CD4-positive, alpha-beta T cell (primary cell): ENCODE measurements at regions not wholly inside any gene's neighbourhood (a gene's known extent, or its start where the extent isn't known, plus 50 kb on each side); places are given as distances from the start of the nearest gene placed in this dataset.

ENCODE experiments used
- ATAC-seq: fragments of 200-7000 bp; cut with Tn5 transposase; one replicate; pipeline ENCODE4 v1.10.0; 2022; ENCODE audit warnings: mild to moderate bottlenecking; ENCODE audit not compliant: poor library complexity
- CTCF ChIA-PET: fragments of 350-600 bp; sonication (Branson Sonifier 250); formaldehyde crosslinking; loops from one replicate; lab custom pipeline; 2021; ENCODE audit warnings: antibody characterized with exemption, inconsistent platforms; lab: Charles Lee
- POLR2A ChIA-PET: fragments of 350-600 bp; sonication (Branson Sonifier 250); formaldehyde crosslinking; loops from one replicate; lab custom pipeline; 2021; ENCODE audit warnings: antibody characterized with exemption, inconsistent platforms; lab: Charles Lee
- DNase-seq, 14 experiments: peaks; one replicate each; pipeline ENCODE4 v3.0.0-alpha.2; 2013 to 2020; ENCODE audit warnings: mixed read lengths in 2 of 14
- H3K27ac ChIP-seq, 2 donors: one replicate each; pipeline versions ENCODE4 v1.5.1 to v1.7.0; 2013; ENCODE audit warnings: low read length in 2 of 2, low read depth in 1 of 2, mild to moderate bottlenecking in 1 of 2
- H3K27me3 ChIP-seq, 2 experiments: 1 replicate in 1 of 2; 2 replicates in 1 of 2; pipeline versions ENCODE4 v1.6.1 to v1.7.0; 2013; ENCODE audit warnings: low read length in 2 of 2, control low read depth in 1 of 2, mild to moderate bottlenecking in 1 of 2, moderate library complexity in 1 of 2; ENCODE audit not compliant: insufficient read depth in 2 of 2, control insufficient read depth in 1 of 2
- H3K36me3 ChIP-seq: one replicate; pipeline ENCODE4 v1.6.1; 2013; ENCODE audit warnings: low read length, control low read depth; ENCODE audit not compliant: insufficient read depth
- H3K4me1 ChIP-seq: one replicate; pipeline ENCODE4 v1.6.1; 2013; ENCODE audit warnings: low read length, control low read depth; ENCODE audit not compliant: insufficient read depth
- H3K4me3 ChIP-seq: one replicate; pipeline ENCODE4 v1.5.1; 2013; ENCODE audit warnings: mild to moderate bottlenecking, low read length, moderate library complexity
- H3K9me3 ChIP-seq, 2 experiments: 1 replicate in 1 of 2; 2 replicates in 1 of 2; pipeline versions ENCODE4 v1.6.1 to v1.7.0; 2013; ENCODE audit warnings: low read length in 2 of 2, mild to moderate bottlenecking in 2 of 2, control low read depth in 1 of 2, moderate library complexity in 1 of 2; ENCODE audit not compliant: control insufficient read depth in 1 of 2, insufficient read depth in 1 of 2
- H3K27ac Mint-ChIP-seq: one replicate; pipeline ENCODE4 v1.8.0; 2020; ENCODE audit warnings: mixed read lengths
- H3K27me3 Mint-ChIP-seq: one replicate; pipeline ENCODE4 v1.8.0; 2021; ENCODE audit warnings: mixed read lengths
- H3K36me3 Mint-ChIP-seq: one replicate; pipeline ENCODE4 v1.8.0; 2021; ENCODE audit warnings: low read depth, mixed read lengths
- H3K4me1 Mint-ChIP-seq: one replicate; pipeline ENCODE4 v1.8.0; 2021; ENCODE audit warnings: low read depth, mixed read lengths
- H3K4me3 Mint-ChIP-seq: one replicate; pipeline ENCODE4 v1.8.0; 2020; ENCODE audit warnings: mild to moderate bottlenecking, mixed read lengths
- H3K9me3 Mint-ChIP-seq: one replicate; pipeline ENCODE4 v1.8.0; 2020; ENCODE audit warnings: mixed read lengths
- CTCF ChIP-seq: fragments of 200-600 bp; IDR thresholded peaks from one replicate; pipeline ENCODE4 v1.8.0; 2022; ENCODE audit warnings: antibody characterized with exemption, mild to moderate bottlenecking
- intact Hi-C, 2 experiments: fragments of 100-400 bp; cut with DNase I in 1 of 2; cut with micrococcal nuclease in 1 of 2; formaldehyde crosslinking; loops; one replicate each; pipeline versions ENCODE4 v1.15.1 to v1.9.0; 2023 to 2025; cut with DNase I, micrococcal nuclease

GRCh38 chrX:114252186-114252585 is 331.7 kb upstream of the HTR2C start:
- no peaks in the 10 kb centered on the region for H3K4me1 Mint-ChIP-seq
- POLR2A ChIA-PET, result no interaction called here
- H3K4me1 ChIP-seq, result no peaks in the 10 kb centered on the region

DNA sequence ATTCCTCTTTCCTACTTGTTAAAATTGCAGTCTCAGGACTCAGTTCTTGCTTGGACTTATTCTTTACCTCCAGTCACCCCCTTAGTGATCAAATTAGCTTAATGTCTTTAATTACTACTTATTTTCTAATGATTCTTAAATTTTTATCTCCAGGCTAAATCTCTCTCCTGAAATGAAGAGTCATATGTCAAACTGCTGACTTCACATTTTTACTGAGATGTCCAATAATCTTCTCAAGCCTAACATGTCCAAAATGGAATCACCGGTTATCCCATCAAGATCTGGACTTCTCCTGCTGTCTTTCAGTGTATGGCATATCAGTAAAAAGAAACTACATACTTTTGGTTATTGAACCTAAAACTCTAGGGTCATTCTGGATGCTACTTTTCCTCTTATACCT is 332.3 kb upstream of the HTR2C start:
- H3K9me3 ChIP-seq, result no peaks in the 10 kb centered on the region
- intact Hi-C loops, result no loop called here
- Mint-ChIP-seq H3K4me3 (no peak overlapping the region), H3K9me3 (no peaks in the 10 kb centered on the region), H3K4me1 (no peaks in the 10 kb centered on the region), H3K36me3 (no peaks in the 10 kb centered on the region), H3K27ac (no peak overlapping the region), H3K27me3 (no peaks in the 10 kb centered on the region)
- DNase-seq, result no peak
- ChIA-PET POLR2A (no interaction called here), CTCF (no interaction called here)
- no peaks in the 10 kb centered on the region for H3K27me3 ChIP-seq
- ATAC-seq, result no peak
- no peak overlapping the region for H3K27ac ChIP-seq
- TF ChIP-seq CTCF, result no peak
- no peak overlapping the region for H3K4me3 ChIP-seq
- H3K36me3 ChIP-seq, result no peaks in the 10 kb centered on the region
- H3K4me1 ChIP-seq, result no peaks in the 10 kb centered on the region

More at GRCh38 chrX:114252186-114252585, 331.7 kb upstream of the HTR2C start:
- Histone ChIP-seq H3K4me3 (no peak overlapping the region), H3K27me3 (no peaks in the 10 kb centered on the region), H3K27ac (no peak overlapping the region), H3K9me3 (no peaks in the 10 kb centered on the region), H3K36me3 (no peaks in the 10 kb centered on the region)
- CTCF ChIA-PET, result no interaction called here
- ATAC-seq (no peak), DNase-seq (no peak)
- Mint-ChIP-seq H3K9me3 (no peaks in the 10 kb centered on the region), H3K27ac (no peak overlapping the region), H3K36me3 (no peaks in the 10 kb centered on the region), H3K27me3 (no peaks in the 10 kb centered on the region), H3K4me3 (no peak overlapping the region)
- no peak for TF ChIP-seq CTCF
- intact Hi-C loops, result no loop called here

DNA sequence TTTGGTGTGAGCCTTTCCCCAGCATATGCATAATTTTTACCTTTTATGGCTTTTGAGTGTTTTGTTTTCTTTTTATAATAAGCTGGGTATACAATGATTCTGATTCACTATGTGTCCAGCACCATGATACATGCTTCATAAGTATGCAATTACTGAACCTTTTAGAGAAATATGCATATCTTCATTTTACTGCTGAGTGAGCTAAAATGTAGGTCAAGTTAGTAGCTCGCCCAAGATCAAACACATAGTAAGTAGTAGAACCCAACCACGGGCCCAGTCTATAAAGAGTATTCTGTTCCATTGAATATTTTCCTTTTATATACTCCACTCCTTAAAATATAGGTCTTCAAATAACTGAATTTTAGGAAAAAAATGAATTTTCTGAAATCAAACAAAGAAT is 362.4 kb upstream of the HTR2C start:
- Mint-ChIP-seq H3K27me3 (no peaks in the 10 kb centered on the region), H3K4me3 (no peak overlapping the region), H3K27ac (no peak overlapping the region), H3K36me3 (no peaks in the 10 kb centered on the region), H3K9me3 (peaks cover 5% of the 10 kb centered on the region), H3K4me1 (no peaks in the 10 kb centered on the region)
- Histone ChIP-seq H3K4me1 (no peaks in the 10 kb centered on the region), H3K36me3 (no peaks in the 10 kb centered on the region), H3K27me3 (no peaks in the 10 kb centered on the region), H3K4me3 (no peak overlapping the region), H3K9me3 (no peaks in the 10 kb centered on the region), H3K27ac (no peak overlapping the region)
- CTCF ChIA-PET, result no interaction called here
- intact Hi-C loops, result no loop called here
- DNase-seq (no peak), ATAC-seq (no peak)
- TF ChIP-seq CTCF, result no peak
- POLR2A ChIA-PET, result no interaction called here
